ENCODE measurements at regions not wholly inside any gene's neighbourhood (a gene's known extent, or its start where the extent isn't known, plus 50 kb on each side); places are given as distances from the start of the nearest gene placed in this dataset.

DNA sequence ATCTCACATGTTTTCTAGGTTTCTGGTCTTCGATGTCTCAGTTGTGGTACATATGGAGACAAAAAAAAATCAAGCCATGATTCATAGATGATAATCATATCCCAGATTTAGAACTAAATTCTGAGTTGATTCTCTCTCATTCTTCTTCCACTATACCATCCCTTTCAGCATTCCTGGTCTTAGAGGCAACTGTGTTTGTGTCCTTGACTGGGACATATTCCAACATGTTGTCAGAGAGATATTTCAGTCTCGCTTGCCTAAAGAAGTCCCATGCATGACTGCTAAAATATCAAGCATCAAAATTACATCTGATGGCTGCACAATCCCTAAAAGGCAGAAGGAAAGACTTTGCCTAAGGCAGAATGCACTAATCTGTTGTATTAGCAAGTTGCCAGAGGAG, 236.6 kb downstream of the PSAT1 start (continued):
- TF ChIP-seq, protein P1, sequence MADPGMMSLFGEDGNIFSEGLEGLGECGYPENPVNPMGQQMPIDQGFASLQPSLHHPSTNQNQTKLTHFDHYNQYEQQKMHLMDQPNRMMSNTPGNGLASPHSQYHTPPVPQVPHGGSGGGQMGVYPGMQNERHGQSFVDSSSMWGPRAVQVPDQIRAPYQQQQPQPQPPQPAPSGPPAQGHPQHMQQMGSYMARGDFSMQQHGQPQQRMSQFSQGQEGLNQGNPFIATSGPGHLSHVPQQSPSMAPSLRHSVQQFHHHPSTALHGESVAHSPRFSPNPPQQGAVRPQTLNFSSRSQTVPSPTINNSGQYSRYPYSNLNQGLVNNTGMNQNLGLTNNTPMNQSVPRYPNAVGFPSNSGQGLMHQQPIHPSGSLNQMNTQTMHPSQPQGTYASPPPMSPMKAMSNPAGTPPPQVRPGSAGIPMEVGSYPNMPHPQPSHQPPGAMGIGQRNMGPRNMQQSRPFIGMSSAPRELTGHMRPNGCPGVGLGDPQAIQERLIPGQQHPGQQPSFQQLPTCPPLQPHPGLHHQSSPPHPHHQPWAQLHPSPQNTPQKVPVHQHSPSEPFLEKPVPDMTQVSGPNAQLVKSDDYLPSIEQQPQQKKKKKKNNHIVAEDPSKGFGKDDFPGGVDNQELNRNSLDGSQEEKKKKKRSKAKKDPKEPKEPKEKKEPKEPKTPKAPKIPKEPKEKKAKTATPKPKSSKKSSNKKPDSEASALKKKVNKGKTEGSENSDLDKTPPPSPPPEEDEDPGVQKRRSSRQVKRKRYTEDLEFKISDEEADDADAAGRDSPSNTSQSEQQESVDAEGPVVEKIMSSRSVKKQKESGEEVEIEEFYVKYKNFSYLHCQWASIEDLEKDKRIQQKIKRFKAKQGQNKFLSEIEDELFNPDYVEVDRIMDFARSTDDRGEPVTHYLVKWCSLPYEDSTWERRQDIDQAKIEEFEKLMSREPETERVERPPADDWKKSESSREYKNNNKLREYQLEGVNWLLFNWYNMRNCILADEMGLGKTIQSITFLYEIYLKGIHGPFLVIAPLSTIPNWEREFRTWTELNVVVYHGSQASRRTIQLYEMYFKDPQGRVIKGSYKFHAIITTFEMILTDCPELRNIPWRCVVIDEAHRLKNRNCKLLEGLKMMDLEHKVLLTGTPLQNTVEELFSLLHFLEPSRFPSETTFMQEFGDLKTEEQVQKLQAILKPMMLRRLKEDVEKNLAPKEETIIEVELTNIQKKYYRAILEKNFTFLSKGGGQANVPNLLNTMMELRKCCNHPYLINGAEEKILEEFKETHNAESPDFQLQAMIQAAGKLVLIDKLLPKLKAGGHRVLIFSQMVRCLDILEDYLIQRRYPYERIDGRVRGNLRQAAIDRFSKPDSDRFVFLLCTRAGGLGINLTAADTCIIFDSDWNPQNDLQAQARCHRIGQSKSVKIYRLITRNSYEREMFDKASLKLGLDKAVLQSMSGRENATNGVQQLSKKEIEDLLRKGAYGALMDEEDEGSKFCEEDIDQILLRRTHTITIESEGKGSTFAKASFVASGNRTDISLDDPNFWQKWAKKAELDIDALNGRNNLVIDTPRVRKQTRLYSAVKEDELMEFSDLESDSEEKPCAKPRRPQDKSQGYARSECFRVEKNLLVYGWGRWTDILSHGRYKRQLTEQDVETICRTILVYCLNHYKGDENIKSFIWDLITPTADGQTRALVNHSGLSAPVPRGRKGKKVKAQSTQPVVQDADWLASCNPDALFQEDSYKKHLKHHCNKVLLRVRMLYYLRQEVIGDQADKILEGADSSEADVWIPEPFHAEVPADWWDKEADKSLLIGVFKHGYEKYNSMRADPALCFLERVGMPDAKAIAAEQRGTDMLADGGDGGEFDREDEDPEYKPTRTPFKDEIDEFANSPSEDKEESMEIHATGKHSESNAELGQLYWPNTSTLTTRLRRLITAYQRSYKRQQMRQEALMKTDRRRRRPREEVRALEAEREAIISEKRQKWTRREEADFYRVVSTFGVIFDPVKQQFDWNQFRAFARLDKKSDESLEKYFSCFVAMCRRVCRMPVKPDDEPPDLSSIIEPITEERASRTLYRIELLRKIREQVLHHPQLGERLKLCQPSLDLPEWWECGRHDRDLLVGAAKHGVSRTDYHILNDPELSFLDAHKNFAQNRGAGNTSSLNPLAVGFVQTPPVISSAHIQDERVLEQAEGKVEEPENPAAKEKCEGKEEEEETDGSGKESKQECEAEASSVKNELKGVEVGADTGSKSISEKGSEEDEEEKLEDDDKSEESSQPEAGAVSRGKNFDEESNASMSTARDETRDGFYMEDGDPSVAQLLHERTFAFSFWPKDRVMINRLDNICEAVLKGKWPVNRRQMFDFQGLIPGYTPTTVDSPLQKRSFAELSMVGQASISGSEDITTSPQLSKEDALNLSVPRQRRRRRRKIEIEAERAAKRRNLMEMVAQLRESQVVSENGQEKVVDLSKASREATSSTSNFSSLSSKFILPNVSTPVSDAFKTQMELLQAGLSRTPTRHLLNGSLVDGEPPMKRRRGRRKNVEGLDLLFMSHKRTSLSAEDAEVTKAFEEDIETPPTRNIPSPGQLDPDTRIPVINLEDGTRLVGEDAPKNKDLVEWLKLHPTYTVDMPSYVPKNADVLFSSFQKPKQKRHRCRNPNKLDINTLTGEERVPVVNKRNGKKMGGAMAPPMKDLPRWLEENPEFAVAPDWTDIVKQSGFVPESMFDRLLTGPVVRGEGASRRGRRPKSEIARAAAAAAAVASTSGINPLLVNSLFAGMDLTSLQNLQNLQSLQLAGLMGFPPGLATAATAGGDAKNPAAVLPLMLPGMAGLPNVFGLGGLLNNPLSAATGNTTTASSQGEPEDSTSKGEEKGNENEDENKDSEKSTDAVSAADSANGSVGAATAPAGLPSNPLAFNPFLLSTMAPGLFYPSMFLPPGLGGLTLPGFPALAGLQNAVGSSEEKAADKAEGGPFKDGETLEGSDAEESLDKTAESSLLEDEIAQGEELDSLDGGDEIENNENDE (IDR thresholded peaks at IDR 0.05; ENCODE audit: insufficient replicate concordance, low read length), result no peak
- no peak for TF ChIP-seq SIRT6 (IDR thresholded peaks at IDR 0.05; ENCODE audit: low read length)
- no peak for TF ChIP-seq TAF1 (IDR thresholded peaks at IDR 0.05; ENCODE audit: low read depth, low read length)
- TF ChIP-seq JUND (IDR thresholded peaks at IDR 0.05; ENCODE audit: low read length), result no peak
- no peak for TF ChIP-seq POLR2A (IDR thresholded peaks at IDR 0.05; ENCODE audit: control extremely low read depth in 1 of 2, low read depth in 2 of 2, low read length in 2 of 2)
- no peak for TF ChIP-seq NANOG (IDR thresholded peaks at IDR 0.05; ENCODE audit: insufficient read depth, low read depth, low read length, poor library complexity, severe bottlenecking)
- TF ChIP-seq, protein P2, sequence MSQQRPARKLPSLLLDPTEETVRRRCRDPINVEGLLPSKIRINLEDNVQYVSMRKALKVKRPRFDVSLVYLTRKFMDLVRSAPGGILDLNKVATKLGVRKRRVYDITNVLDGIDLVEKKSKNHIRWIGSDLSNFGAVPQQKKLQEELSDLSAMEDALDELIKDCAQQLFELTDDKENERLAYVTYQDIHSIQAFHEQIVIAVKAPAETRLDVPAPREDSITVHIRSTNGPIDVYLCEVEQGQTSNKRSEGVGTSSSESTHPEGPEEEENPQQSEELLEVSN (IDR thresholded peaks at IDR 0.05), result no peak
